DMS53 treated with DMSO at 0.1 percent for 48 hours (cell line): ENCODE measurements at regions not wholly inside any gene's neighbourhood (a gene's known extent, or its start where the extent isn't known, plus 50 kb on each side); places are given as distances from the start of the nearest gene placed in this dataset.

Source experiments
- DNase-seq: peaks from one replicate; lab custom pipeline; 2025; ENCODE audit not compliant: unreplicated experiment; lab: John Stamatoyannopoulos, UW

- no peak for DNase-seq
Measured at GRCh38 chr5:173383711-173384110, 55.5 kb upstream of the STC2 start.

- no peak for DNase-seq
Measured at GRCh38 chr5:173378727-173379126, 50.5 kb upstream of the STC2 start.
